Posterior vena cava (tissue), 2 donors: ENCODE measurements at regions not wholly inside any gene's neighbourhood (a gene's known extent, or its start where the extent isn't known, plus 50 kb on each side); places are given as distances from the start of the nearest gene placed in this dataset.

Source experiments
- DNase-seq: peaks from one replicate; pipeline ENCODE4 v3.0.0-alpha.2; 2020; ENCODE audit warnings: low spot score
- intact Hi-C, 2 donors: fragments of 100-400 bp; cut with DNase I; formaldehyde crosslinking; loops; one replicate each; pipeline versions ENCODE4 v1.14.1 to v1.14.2; 2022 to 2023
- donor health status: DM: yes; HTN: yes; CAD: no.
- donor health status: DM: yes; HTN: yes; CAD: no.

DNA sequence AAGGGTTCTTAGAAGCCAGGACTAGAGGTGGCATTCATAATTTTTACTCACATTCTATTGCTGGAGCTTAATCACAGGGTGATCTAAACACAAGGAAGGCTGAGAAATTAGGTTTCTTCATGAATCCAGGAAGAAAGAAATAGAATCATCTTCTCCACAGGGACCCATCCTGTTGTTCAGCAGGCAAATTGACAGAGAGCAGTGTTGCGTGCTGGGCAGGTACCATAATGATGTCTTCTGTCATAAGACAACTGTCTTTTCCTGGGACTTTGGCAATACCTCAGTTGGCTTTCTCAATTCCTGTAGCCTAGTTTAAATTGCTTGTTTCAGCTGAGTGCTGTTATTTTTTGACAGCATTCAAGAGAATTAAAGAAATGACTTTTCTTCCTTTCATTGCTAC lies 468.0 kb upstream of the SYT1 start:
- intact Hi-C loops: no loop called here
- no peak for DNase-seq

DNA sequence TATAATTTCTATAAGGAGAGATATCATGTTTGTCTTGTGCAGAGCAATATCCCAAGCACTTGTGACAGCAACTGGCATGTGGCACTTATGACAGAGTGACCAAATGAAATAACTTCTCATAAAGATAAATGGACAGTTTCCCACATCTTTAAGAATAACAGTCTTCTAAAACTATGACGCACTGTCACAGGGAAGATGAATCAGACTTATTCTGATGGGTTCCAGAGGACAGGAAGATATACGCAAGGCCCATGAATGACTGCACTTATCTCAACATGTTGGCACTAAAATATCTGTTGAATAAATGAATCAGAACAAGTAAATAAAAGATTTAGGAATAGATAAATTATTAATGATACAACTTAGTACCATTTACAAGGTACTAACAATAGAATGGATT lies 465.8 kb upstream of the SYT1 start:
- intact Hi-C loops: no loop called here
- no peak for DNase-seq

- intact Hi-C loops: no loop called here
- DNase-seq: no peak
Observed at GRCh38 chr12:78402366-78403134, 462.0 kb upstream of the SYT1 start.

DNA sequence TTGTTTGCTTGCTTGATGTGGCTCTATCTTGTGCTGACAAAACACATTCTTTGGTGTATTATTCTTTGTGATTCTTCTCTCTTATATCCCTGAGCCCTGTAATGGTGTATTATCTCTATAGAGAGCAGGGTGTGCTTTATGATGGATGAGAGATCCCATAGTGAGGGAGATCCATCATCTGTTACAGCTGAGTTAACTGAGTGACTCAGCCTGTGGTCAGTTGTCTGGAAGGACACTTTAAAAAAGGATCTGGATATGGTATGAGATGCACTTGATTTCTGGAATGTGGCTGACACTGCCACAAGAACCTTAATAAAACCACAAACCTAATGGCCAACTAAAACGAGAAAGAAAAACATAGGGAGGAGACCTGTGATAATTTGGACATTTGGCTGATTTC lies 461.4 kb upstream of the SYT1 start:
- intact Hi-C loops: no loop called here
- DNase-seq: no peak

GRCh38 chr12:78403681-78404080 lies 460.9 kb upstream of the SYT1 start:
- no peak for DNase-seq
- intact Hi-C loops: no loop called here

GRCh38 chr12:78406213-78406612 lies 458.4 kb upstream of the SYT1 start:
- intact Hi-C loops: no loop called here
- no peak for DNase-seq

DNA sequence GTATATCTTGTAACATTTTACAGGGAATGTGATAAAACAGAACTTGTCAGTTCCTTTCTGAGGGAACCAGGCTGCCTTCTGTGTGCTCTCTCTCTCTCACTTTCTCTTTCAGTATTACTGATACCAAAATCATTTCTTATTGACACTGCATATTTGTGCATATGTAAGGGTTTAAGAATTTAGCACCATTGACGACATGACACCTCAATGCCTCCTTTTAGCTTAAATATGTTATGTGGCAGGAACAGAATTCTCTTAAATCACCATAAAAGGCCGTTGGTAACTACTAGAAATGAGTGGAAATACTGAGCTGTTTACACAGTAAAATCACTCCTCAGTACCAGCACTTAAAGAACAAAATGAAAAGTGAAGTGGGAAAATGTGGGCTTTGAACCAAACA lies 457.7 kb upstream of the SYT1 start:
- intact Hi-C loops: no loop called here
- no peak for DNase-seq

DNA sequence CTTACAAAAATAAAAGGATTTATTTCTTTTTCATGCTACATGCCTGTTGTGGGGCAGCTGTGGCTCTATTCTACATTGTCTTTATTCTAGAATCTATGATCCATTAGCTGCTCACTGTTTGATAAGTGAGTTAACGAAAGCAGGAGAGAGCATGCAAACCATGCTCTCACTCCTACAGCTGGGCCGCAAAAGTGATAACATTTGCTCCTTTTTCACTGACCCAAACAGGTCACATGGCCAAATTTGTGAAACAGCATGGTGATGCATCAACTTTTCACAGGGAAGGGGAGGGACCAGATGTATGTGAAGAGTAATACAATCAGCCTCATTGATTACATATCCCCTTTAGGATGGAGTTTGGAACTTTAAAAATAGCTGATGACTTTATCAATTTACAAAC lies 456.9 kb upstream of the SYT1 start:
- intact Hi-C loops: no loop called here
- no peak for DNase-seq

GRCh38 chr12:78414071-78414470 lies 450.5 kb upstream of the SYT1 start:
- DNase-seq: no peak
- intact Hi-C loops: no loop called here

DNA sequence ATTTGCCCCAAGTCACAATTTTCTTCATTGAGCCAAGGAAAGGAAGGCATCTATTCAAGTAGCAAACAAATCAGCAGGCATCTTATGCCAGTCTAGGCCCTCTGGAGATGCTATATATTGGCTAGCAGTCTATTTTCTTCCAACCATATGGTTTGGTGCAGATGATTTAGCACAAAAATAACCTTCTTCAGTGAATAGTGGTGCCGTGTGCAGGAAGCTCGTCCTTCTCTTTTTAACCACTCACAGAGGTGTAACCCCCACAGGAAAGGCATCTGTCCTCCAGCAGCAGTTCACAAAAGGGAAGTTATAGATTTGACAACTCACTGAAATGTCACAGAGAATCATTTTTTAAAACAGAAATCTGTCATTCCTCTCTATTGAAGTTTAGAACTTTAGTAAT lies 445.7 kb upstream of the SYT1 start:
- DNase-seq: no peak
- intact Hi-C loops: no loop called here

DNA sequence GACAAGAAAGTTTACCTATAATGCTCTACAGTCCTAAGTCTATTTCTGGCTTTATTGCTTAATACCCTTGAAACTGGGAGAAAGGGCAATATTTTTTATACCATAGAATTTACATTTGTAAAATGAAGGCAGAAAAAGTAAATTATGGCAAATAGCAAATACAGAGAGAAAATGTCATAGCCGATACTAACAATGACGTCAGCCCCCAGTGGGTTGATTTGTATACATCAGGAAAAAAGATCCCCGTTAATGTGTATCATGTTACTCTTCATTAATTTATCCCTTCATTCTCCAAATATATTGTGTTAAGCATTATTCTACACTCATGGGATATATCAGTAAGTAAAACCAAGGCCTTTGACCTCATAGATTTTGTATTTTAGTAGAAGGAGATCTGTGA lies 445.1 kb upstream of the SYT1 start:
- intact Hi-C loops: no loop called here

DNA sequence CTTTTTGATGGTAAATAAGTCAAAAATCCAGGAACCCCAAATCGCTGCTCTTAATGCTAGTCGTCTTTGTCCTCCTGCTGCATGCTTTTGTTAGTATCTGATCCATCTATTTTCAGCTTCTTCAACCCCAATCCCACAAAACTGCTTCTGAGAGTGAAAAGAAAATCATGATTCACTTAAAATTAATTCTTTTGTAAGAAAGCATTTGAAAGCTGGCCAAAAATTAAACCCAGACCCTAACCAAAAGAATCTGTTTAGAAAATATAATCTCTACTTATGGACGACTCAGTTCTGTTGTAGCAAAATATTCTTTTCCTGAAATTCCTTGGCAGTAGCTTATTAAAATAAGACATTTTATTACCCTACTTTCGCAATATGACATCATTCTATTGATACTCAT lies 443.6 kb upstream of the SYT1 start:
- intact Hi-C loops: no loop called here

More for the DNA sequence above, 445.1 kb upstream of the SYT1 start:
- no peak for DNase-seq

DNA sequence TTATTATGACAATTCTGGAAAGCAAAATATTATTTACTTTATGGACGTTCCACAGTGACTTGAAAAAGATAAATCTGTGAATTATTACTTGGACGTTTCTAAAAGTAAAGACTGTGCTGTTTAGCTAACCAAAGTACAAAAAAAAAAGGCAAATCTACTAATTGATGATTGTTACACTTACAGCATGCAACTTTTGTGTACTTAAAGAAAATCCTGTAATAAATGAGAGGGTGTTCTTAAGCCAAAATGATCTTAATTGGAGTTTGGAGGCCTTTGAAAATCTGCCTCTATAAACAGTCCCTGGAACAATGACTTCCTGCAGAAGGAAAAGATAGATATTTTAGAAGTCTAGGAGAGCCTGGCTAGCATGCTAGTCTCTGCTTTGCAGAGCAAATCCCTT lies 434.0 kb upstream of the SYT1 start:
- DNase-seq: no peak
- intact Hi-C loops: no loop called here

More for the DNA sequence above, 443.6 kb upstream of the SYT1 start:
- DNase-seq: no peak

DNA sequence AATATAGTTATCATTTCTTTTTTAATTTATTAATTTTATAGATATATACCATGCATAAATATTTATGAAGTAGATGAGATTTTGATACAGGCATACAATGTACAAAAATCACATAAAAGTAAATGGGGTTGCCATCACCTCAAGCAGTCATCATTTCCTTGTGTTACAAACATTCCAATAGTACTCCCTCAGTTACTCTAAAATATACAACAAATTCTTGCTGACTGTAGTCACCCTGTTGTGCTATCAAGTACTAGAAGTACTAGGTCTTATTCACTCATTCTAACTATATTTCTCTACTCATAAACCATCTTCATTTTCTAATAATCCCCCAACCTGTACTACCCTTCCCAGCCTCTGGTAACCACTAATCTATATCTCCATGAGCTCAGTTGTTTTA lies 432.6 kb upstream of the SYT1 start:
- DNase-seq: no peak
- intact Hi-C loops: no loop called here

- intact Hi-C loops: no loop called here
- DNase-seq: no peak
Observed at GRCh38 chr12:78439666-78440065, 424.9 kb upstream of the SYT1 start.

DNA sequence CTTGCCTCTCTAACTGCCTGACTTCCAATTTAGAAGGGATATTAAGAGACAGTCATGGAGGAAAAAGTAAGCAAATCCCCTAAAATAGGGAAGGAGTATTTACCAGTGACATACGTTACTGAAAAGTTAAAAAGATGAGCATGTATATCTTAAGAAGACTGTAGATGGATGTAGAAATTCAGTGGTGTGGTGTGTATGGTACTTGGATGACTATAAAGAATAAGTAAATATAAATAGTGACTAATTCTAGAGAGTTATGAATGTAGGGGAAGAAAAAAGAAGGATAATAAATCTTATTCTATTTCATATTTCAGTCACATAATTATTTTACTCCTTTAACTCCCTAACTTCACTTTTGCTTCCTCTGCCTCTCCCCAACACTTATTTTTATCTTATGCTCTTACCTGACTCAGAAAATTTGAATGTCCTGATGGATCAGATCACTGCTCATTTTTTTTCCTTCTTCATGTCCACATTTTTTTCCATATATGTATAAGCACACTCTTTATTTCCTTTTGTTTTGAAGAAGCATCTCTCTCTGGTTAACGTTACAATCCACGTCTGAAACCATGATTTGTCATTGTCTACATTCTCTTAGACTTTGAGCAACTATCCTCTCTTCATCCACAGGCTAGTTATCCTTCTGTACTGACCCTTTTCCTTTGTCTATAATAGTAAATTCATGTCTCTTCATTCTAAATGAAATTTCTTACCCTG lies 422.7 kb upstream of the SYT1 start:
- DNase-seq: no peak
- intact Hi-C loops: no loop called here

- intact Hi-C loops: no loop called here
- DNase-seq: no peak
Observed at GRCh38 chr12:78442454-78442801, 422.1 kb upstream of the SYT1 start.

GRCh38 chr12:78446555-78446954 lies 418.0 kb upstream of the SYT1 start:
- DNase-seq: no peak
- intact Hi-C loops: no loop called here

- intact Hi-C loops: no loop called here
- DNase-seq: no peak
Observed at GRCh38 chr12:78447373-78447772, 417.2 kb upstream of the SYT1 start.

DNA sequence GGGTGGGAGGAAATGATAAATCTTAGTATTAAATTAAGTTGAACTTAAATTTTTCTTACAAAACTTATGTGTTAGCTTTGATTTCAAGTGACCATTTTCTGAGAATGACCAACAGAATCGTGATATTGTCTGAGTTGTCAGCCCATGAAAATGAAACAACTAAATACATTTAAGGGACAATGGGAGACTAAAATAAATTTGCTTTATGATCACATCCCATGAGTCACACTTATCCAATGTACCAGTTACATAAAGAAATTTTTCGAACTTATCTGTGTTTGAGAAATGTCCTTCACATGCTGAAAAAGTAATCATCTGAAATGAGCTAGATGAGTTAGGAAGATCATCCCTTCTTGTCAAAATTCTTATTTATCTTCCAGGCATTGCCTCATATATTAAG lies 415.9 kb upstream of the SYT1 start:
- intact Hi-C loops: no loop called here
- DNase-seq: no peak

DNA sequence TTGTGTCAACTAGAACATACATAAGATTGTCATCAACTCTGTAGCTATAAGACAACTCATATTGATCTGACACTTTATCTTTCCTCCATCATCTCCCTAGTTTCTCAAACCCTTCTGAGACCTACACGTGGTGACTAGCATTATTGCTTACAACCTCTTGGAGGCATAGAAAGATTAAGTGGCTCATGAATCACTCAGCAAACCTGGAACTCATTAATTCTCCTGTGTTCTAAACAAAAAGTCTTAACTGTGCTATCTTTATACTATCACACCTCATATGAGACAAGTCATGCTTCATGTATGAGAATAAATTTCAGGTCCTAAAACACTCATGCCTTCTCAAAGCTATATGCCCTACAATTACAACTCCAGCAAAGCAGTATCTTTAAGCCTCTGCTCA lies 408.6 kb upstream of the SYT1 start:
- DNase-seq: no peak
- intact Hi-C loops: no loop called here
